HG03064 (cell line): ENCODE measurements at regions not wholly inside any gene's neighbourhood (a gene's known extent, or its start where the extent isn't known, plus 50 kb on each side); places are given as distances from the start of the nearest gene placed in this dataset.
"Not testable (repeated sequence)": the region's sequence is repeated elsewhere in the genome, so short reads cannot be mapped to it uniquely, and the experiment has no call there.

Experiments
- ATAC-seq: cut with Tn5 transposase; IDR thresholded peaks from one replicate; pipeline ENCODE4 v1.9.1; 2021; ENCODE audit warnings: low read depth; ENCODE audit not compliant: unreplicated experiment

- ATAC-seq, result no peak
Observed at GRCh38 chr2:14428056-14428455, 204.5 kb upstream of the LRATD1 start.

DNA sequence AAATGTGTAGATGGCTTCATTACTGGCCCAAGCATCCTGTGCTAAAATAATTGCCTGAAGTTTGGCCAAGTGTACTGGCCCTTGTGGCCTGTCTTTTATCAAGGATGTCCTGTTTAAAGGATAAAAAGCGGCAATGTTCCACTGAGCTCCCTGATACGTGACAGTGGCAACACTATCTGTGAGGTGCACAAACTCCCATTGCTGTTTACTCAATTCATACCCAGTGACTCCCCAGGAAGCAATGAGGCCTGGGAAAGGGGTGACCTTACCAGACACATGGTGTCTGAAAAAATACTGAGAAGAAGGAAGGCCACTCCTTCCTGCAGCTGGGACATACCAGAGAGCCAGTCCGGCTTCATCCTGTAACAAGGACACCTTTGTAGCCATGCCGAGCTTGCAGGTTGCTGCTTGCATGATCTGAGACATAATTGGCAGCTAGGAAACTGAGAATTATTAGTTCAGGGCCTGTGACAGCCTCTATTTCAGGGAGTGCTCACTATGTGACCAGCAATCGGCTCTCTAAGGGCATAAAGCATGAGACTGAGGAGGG is 198.5 kb upstream of the LRATD1 start:
- ATAC-seq, result no peak

DNA sequence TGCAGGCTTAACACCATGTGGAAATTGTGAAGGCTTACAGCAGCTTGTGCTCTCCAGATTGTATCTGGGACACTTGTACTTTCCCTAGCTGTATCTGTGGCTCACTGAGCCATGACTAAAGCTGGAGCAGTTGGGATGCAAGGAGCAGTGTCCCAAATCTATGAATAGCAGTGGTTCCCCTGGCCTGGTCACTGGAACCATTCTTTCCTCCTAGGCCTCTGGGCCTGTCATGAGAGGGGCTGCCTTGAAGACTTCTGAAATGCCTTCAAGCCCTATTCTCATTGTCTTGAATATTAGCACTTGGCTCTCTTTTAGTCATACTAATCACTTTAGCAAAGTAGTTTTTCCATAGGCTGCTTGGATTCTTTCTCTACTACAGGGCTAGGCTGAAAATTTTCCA is 186.8 kb upstream of the LRATD1 start:
- ATAC-seq, result no peak

GRCh38 chr2:14448340-14448739 is 184.2 kb upstream of the LRATD1 start:
- no peak for ATAC-seq

GRCh38 chr2:14451312-14451711 is 181.2 kb upstream of the LRATD1 start:
- ATAC-seq, result no peak

- ATAC-seq, result no peak
Observed at GRCh38 chr2:14454202-14454601, 178.3 kb upstream of the LRATD1 start.

DNA sequence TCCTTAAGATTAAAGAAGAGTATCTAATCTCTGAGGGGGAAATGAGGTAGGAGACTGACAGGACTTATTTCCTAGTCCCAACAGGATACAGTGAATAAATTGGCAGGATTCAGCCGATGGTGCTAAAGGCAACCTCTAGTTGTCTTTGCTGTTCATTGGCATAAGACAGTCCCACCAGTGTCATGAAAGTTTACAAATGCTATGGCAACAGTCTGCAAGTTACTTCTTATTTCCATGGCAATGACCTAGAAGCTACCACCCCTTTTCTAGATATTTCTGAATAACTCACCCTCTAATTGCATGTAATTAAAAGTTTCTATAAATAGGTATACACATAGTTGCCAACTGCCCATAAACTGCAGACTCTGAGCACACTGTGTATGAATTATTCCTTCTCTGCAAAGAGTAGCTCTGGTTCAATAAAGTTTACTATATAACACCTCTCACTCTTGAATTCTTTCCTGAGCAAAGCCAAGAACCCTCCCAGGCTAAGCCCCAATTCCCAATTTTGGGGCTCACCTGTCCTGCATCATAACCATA is 172.7 kb upstream of the LRATD1 start:
- no peak for ATAC-seq

- ATAC-seq, result no peak
Observed at GRCh38 chr2:14475994-14476393, 156.5 kb upstream of the LRATD1 start.

GRCh38 chr2:14479486-14479885 is 153.0 kb upstream of the LRATD1 start:
- ATAC-seq, result no peak

- ATAC-seq, result no peak
Observed at GRCh38 chr2:14480120-14480519, 152.4 kb upstream of the LRATD1 start.

- no peak for ATAC-seq
Observed at GRCh38 chr2:14480906-14481305, 151.6 kb upstream of the LRATD1 start.

- no peak for ATAC-seq
Observed at GRCh38 chr2:14492920-14493503, 139.5 kb upstream of the LRATD1 start.

DNA sequence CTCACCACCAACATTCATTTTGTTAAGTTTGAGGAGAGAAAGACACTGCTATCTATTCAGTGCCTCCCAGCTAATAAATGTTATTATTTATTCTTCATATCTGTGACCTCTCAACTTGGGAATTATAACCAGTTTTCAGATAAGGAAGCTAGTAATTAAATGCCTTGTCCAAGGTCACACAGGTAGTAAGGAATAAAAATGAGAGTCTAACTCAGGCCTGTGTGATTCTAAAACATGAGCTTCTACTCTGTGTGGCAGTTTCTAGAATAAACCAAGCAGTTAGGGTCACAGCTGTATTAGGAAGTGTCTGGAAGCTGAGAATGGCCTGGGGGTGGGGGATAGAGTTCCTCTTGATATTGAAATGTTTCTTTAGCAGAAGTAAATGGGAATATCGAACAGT is 137.8 kb upstream of the LRATD1 start:
- ATAC-seq, result no peak

- no peak for ATAC-seq
Observed at GRCh38 chr2:14501061-14501460, 131.5 kb upstream of the LRATD1 start.

DNA sequence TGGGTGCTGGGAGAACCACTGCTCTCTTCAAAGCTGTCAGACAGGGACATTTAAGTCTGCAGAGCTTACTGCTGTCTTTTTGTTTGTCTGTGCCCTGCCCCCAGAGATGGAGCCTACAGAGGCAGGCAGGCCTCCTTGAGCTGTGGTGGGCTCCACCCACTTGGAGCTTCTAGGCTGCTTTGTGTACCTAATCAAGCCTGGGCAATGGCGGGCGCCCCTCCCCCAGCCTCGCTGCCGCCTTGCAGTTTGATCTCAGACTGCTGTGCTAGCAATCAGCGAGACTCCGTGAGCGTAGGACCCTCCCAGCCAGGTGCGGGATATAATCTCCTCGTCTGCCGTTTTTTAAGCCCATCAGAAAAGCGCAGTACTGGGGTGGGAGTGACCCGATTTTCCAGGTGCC is 125.6 kb upstream of the LRATD1 start:
- ATAC-seq, result not testable (repeated sequence)

- ATAC-seq, result no peak
Observed at GRCh38 chr2:14511541-14511940, 121.0 kb upstream of the LRATD1 start.

DNA sequence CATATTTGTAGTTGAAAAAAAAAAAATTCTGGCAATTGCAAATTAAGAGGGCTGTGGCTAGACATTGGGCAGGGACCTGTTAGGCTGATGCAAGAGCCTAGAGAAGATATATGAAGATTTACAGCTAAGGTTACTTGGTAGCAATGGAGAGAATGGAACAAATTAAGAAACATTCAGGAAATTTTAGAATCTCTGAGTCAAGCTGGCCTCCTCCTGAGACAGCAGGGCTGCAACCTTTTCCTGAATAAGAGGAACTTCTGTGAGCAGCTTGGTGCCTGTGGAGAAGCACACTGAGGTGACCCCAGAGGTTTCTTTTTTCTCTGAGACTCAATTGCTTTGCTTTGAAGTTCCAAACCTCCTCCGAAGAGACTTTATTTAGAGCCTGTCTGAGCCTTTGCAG is 118.6 kb upstream of the LRATD1 start:
- no peak for ATAC-seq

GRCh38 chr2:14516844-14517243 is 115.7 kb upstream of the LRATD1 start:
- ATAC-seq, result no peak

- no peak for ATAC-seq
Observed at GRCh38 chr2:14517731-14518130, 114.8 kb upstream of the LRATD1 start.

- ATAC-seq, result no peak
Observed at GRCh38 chr2:14520385-14520945, 112.1 kb upstream of the LRATD1 start.

DNA sequence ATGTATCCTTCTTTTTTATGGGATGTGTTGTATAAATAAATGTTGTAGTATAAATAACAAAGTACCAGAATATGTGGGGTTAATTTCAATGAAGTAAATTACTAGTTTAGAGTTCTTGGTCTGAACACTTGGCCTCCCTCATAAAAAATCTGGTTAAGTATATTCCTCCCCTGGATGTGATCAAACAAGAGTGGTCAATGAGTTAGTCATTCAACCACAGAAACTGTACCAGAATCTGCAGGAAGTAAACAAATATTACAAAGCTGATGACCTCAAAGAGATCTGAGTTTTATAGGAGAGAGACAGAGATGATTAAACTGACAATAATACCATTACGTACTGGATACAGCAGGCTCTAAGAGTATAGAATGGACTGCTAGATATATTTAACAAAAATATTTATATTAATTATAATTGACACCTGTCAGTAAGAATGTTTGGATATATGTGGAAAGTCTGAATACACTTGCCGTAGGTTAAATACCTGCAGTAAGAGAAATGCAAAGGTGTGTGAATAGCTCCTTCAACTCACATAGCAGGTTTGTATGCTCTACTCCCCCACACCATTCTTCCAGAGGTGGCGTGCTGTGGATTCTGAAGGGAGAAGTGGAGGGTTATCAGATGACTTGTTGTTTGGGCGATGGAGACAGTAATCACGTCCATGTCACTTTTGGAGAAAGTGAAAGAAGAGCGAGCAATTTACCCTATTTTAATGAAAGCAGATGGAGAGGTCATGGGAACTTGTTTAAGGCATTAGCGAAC is 108.3 kb upstream of the LRATD1 start:
- ATAC-seq, result no peak

DNA sequence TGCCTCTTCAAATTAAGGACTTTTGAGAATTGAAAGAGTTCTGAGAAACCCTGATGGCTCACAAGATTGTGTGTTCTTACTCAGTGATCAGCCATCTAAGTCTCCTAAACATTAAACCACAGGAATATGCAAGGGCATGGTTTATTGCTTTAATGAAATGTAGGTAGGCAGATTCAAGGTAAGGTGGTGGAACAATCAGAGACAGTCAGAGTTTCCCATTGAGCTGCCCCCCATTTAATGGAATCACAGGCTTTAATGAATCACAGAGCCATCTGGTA is 107.8 kb upstream of the LRATD1 start:
- no peak for ATAC-seq
